GM18861 (cell line): ENCODE measurements at regions not wholly inside any gene's neighbourhood (a gene's known extent, or its start where the extent isn't known, plus 50 kb on each side); places are given as distances from the start of the nearest gene placed in this dataset.
"Not testable (repeated sequence)": the region's sequence is repeated elsewhere in the genome, so short reads cannot be mapped to it uniquely, and the experiment has no call there.

ENCODE experiments used
- ATAC-seq: cut with Tn5 transposase; IDR thresholded peaks from one replicate; pipeline ENCODE4 v1.9.1; 2021; ENCODE audit not compliant: unreplicated experiment

DNA sequence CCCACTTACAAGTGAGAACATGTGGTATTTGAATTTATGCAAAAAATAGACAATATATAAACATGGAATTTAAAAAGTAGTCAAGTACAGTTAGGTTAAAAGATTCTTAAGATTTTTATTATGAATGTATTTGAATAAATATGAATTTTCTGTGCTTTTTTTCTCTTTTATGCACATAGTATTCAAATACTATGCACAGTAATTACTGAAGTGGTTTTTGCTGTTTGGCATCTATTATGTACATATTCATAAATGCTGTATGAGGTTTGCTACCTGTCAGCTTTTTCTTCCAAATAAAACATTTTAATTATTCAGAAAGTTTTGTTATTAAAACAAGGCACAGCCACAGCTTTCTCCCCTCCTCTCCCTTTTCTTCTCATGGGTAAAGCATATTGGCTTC lies 1272.7 kb downstream of the NSUN3 start:
- ATAC-seq: no peak

DNA sequence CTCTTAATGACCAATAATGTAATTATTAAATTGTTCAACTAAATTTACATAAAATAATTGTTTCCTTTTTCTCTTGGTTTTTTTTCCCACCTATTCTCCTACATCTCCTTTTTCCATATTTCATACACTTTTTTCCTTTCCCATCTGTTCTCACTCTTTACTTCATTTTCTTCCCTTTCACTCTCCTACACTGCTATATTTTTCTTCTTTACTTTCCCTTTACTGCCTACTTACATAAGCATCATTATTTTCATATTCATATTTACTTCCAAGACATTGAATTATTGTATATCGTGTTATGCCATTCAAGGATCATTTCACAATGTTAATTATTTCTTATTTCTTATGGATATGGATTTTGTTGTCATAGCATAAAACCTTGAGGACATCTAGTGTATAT lies 1275.6 kb downstream of the NSUN3 start:
- no peak for ATAC-seq

DNA sequence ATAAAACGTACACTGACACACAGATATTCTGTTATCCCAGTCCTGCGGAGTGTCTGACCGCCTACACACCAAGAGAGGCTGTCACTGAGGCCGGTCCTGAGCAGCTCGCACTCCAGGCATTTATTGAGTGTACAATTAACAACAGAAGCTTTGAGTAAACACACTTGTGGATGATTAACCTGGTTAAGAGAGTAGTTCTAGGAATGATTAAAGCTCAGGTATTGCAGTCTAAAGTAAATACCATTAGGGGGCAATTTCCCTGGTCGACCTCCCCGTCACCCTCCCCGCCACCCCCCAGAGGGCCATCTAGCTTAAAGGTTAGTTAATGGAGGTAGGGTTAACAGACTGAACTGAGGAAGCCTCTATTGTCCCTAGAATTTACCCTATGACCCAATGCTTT lies 1278.5 kb downstream of the NSUN3 start:
- ATAC-seq: no peak

DNA sequence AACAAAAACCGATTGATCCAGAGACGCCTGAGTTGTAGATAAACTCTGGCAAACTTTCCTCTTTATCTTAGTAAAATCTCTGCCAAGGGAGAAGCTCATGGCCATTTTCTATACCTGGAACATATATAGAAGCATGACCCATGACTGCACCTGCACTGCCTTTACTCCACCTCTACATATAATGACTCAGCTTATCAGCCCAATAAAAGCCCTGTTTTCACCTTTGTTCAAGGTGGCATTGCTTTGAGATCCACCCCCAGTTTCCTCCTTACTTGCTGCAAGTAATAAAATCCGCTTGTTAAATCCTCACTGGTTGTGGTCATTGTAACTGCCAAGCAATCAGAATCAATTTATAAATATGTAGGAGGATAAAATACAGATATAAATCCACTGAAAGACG lies 1280.4 kb downstream of the NSUN3 start:
- no peak for ATAC-seq

DNA sequence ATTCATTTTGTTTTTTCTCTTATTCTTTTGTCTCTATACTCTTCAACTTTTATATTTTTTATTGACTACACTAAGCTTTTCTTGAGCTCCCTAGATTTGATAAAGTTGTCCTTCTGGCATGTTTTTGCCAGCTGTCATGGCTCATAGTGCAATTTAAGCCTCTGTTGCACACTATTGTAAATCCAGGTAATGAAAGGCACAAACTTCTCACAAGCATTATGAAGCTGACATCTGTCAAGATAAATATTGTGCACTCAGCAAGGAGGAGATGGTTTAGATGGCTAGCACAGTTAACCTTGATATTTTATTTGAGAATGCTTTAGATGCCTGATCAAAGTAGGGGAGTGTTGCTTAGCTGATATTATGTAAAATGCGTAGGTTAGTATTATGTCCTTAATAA lies 1280.9 kb downstream of the NSUN3 start:
- ATAC-seq: no peak

DNA sequence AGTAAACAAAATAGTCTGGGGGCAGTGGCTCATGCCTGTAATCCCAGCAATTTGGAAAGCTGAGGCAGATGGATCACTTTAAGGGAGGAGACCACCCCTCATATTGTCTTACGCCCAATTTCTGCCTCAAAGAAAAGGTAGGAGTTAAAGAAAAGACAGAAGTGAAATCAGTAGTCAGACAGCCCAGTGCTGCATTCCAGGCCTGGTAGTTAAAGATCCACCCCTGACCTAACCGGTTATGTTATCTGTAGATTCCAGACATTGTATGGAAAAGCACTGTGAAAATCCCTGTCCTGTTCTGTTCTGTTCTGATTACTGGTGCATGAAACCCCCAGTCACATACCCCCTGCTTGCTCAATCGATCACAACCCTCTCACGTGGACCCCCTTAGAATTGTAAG lies 1285.1 kb downstream of the NSUN3 start:
- ATAC-seq: not testable (repeated sequence)

DNA sequence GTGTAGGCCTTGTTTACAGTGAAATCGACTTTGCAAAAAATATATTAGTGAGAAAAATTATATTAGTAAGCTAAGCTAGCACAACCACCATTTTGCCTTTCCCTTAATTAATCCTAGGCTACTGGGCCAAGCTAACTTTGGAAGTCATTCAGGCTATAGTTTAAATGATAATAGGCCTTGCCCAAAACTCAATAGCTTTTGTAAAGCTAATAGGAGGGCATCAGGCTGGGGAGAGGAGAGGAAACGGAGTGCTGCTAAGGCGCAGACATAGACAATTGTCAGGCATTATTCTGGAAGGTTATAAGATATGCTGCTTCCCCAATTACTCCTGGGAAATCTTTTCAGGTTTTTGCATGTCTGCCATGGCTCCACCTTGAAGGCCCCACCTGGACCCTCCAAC lies 1286.0 kb downstream of the NSUN3 start:
- ATAC-seq: no peak

DNA sequence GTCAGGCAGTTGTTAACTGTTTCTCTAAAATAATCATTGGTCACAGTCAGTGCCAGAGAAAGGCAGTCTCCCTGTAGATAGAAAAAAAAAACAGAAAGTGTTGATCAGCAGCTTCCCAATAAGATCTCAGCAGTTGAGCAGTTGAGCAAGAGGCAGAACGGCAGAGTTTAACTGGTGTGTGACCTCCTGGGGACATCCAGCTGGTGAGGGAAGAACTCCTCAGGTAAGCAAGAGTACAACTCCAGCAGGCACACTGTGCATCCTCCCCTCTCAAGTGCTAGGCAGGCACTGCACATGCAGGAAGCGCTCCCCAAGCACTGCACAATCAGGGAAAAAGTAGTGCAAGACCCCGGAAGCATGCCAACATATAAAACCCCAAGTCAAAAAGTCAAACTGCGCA lies 1287.2 kb downstream of the NSUN3 start:
- no peak for ATAC-seq

DNA sequence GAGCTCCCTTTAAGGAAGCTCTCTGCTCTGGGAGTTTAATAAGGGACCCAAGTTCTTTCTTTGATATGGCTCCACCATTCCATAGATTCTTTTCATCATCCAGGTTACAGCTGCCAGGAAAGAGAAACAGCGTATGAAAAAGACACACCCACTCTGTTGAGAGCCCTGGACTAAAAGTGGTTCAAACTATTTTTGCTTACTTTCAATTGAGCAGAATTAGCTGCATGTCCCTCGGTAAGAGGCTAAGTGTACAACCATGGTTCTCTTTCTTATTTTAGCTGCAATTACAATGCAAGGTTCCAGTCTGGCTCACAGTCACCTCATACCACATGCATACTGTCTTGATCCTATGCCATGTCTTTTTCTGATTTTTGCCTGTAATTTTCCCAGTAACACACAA lies 1288.3 kb downstream of the NSUN3 start:
- no peak for ATAC-seq

DNA sequence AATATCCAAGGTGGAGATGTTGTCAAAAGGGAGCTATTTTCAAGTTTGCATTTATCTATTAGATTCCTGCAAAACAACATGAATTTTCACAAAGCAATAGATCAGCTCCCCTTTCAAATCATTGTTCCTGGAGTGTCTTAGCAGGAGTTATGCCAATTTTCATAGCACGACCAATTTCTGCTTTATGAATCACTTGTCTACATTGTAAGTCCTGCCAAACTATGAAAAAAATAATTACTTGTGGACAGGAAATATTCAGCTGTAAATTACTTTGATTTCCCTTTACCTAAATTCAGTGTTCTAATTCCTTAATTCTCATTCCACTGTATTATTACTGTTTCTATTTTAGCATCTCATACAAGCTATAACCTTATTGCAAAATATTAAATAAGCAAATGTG lies 1289.6 kb downstream of the NSUN3 start:
- no peak for ATAC-seq

DNA sequence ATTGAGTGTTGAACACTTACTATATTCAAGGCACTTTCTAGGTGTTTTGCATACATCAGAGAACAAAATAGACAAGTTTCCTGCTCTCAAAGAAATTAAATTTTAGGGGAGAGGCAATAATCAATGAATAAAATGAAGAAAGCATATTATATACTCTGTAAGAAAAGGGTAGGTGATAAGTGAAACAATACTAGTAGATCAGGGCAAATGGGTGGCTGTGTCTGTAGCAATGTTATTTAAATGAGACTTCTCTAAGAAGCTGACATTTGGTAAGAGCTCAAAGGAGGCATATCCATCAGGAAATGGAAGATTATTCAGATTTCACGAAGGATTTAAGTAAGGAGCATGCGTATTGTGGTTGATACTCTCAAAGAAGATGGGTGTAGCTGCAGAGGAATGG lies 1291.6 kb downstream of the NSUN3 start:
- ATAC-seq: no peak

DNA sequence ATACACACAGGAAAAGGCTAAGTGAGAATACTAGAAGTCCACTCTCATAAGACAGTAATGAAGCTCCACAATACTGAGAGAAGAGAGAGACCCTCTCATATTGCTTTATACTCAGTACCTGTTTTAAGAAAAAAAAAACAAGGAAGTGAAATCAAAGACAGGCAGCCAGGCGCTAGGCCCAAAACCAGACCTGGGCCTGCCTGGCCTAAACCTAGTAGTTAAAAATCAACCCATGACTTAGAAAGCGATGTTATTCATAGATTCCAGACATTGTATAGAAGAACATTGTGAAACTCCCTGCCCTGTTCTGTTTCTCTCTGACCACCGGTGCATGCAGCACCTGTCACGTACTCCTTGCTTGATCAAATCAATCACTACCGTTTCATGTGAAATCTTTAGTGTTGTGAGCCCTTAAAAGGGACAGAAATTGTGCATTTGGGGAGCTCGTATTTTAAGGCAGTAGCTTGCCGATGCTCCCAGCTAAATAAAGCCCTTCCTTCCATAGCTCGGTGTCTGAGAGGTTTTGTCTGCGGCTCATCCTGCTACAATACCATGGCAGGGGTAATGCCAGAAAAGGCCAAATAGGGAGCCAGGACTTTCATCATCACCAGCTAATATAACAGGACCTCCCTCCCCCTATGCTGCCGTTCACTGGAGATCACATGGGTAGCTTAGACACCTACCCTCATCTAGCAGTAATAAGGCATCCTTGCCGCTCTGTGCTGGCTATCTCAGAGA lies 1294.1 kb downstream of the NSUN3 start:
- ATAC-seq: peak; percentile 59

DNA sequence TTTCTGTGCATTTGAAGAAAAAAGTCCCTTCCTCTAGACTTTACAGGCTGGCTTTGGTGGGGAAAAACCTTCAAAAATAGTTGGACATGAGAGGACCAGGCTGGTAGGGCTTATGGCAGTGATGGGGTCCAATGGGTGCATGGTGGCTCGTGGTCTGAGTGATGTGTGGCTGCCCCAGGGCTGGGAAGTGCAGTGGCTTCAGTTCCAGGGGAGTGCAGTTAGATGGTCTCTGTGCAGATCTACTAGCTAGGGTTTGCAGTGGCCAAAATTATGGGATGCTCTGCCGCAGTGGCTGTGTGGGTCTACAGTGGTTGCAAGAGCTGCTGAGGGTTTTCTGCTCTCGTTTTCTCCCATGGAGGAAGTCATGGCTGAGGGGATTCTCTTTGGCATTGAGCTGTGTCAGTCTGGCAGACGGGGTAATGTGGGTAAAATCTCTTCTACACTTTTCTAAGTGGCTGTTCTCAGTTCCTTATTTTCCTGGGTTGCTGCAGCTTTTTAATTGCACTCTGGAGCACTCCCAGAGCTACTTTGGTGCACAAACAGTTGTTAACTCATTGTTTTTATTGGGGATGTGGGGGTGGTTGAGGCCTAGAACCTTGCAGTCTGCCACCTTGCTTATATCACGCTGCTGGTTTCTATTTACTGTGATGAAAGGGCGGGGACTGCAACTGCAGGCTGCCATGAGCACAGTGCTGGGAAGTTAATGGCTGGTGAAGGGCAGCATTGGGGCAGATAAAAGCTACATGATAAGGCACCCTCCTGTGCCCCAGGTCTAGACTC lies 1324.6 kb downstream of the NSUN3 start:
- ATAC-seq: peak; percentile 73

DNA sequence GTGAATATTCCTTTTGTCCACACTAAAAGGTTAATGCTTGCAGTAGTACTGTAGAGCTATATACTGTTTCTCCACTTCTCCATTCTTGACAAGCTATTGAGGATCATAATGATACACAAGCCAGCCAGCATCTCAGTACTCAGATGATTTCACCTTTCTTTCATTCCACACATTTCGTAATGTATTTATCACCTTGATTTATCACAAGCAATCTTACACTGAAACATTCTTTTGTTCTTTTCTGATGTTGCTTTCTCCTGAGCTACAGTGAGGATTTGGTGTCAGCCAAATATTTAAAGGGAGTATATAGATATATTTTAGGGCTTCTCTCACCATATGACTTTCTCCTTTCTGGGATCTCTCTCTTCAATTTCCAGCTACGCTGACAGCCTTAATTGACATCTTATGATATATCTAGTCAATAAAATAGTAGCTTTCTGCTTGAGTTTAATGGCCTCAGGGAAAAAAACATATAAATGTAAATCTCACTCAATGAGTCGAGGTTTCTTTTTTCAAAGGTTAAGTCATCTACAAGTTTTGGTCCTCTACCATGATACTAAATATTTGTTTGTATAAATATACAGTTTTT lies 1327.0 kb downstream of the NSUN3 start:
- no peak for ATAC-seq

DNA sequence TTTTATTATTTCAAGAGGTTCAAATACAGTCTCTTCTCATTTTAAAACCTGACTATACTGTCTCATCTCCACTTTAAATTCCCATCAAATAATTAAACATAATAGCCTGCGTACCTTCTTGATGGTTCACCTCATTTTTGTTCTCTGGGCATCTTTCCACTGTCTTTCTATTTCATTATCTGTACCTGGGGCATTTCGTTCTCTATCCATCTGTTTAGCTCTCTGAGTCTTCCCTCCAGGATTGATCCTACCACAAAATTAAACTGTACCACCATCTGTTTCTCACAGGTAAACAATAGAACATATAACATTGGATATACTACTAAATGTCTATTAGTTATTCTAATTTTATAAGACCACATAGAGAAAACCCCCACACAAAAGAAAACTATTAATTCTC lies 1331.4 kb downstream of the NSUN3 start:
- ATAC-seq: no peak

DNA sequence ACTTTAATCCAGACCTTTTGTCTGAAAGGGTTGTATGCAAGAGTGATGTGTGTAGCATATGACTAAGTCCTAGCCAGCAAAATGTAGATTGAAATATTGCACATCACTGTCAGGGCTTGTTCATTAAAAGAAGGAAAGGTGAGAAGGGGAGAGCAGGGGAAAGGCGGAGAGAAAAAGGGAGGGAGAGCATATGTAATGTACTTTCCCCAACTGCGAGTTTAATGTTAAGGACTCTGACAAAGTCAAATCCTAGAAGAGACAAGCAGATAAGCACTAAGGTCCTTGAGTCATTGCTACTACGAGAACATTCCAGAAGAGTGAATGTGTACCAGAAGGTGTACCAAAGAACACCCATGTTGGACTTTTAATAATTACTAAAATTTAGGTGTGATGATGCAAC lies 1336.7 kb downstream of the NSUN3 start:
- ATAC-seq: no peak

DNA sequence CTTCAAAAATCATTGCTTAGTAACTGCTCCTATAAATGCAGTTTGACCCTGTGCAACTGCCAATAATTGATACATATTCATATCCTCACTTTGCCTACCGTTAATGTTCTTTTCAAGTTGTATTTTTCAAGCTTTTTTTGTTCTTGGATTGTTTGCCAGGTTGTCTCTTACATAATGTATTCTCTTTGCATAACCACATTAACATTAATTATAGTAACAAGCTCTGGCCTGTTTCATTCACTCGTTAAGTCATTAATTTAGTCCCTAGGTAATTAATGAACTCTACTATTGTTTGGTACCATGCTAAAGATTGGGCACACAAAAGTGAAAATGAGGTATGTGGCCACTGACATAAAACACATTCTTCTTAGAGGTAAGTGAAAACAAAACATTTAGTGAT lies 1338.8 kb downstream of the NSUN3 start:
- no peak for ATAC-seq

DNA sequence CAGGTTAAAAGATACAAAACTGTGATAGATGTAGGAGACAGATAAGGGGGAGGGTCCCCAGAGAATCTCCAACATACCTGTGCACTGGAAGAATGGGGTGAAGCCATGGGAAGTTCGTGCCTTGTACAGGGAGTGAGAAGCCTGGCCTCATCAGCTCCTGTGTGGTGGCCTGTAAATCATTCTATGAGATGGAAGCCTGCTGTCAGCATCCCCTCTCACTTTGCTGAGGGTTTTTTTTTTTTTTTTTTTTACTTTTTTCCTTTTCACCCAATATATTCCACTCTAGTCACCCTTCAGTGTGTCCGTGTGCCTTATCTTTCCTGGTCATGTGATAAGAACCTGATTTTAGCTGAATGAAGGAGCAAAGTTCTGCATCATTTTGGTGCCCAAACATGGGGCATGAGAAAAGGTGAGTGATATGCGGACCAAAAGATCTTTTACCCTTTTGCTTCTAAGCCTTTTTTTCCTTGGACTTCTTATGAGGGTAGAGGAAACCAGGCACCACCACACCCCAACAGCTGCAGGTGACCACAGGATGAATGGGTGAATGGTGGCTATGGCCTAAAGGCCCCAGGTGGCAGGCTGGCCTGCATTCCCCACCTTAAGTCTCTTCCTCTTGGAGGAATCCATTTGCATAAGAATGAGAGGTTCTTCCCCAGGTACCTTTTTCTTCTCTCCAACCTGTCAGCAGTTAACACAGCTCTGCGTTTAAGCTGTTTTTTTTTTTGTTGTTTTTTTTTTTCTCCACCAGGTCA lies 1345.0 kb downstream of the NSUN3 start:
- no peak for ATAC-seq

DNA sequence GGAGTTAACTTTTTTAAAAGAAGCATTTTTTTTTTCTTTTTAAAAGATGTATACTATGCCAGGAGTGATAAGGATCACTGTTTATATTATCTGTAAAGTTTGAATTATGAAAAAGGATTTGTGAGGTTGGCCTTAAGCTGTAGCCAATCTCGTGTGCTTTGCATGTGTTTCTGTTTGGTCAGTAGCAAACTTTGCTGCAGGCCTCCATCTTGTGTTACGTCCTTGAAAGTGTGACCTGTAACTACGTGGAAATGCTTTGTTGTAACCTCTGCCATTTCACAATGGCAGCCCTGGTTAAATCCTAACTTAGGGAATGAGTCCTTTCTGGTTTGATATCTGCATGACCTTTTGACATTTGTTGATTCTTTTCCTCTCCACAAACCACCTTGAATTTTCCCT lies 1345.6 kb downstream of the NSUN3 start:
- no peak for ATAC-seq

DNA sequence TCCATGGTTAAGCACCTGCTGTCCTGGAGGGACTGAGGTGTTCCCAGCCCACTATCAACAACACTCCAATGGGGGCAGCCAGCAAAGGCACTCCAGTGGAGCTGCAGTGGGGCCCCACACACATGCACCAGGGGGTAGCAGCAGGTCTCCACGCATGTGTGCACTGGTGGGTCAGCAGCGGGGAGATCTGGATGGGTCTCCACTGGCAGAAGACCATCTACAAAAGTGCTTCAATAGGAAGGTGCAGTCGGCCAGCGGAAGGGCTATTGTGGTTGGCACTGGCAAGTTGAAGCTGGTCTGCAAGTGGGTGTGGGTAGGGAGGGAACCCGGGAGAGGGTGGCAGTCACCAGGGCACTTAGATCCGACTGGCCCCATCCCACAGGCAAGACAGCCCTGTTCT lies 1355.4 kb downstream of the NSUN3 start:
- ATAC-seq: no peak

DNA sequence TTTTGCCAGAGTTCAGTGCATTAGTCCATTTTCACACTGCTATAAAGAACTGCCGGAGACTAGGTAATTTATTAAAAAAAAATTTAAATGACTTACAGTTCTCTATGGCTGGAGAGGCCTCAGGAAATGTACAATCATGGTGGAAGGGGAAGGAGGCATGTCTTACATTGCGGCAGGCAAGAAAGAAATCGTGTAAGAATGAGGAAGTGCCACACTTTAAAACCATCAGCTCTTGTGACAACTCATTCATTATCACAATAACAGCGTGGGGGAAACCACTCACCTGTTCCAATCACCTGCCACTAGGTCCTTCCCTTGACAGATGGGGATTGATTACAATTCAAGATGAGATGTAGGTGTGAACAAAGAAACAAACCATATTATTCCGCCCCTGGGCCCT lies 1361.4 kb downstream of the NSUN3 start:
- ATAC-seq: no peak

DNA sequence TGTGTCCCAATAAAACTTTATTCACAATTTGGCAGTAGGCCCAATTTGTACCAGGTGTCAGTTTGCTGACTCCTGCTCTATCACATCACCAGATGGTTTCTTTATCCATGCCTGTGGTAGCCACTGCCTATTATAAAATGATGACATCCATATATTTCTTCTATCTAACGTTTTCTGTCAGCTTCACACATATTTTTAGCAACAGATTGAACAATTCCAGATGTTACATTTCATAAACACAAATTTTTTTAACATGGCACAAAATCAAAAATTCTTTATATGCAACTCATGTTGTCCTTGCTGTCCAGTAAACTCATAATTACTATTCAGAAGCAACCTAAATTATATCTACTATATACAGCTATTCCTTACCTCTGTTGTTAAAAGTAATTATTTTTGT lies 1371.6 kb downstream of the NSUN3 start:
- ATAC-seq: no peak
